HUES64 (cell line): ENCODE measurements at regions not wholly inside any gene's neighbourhood (a gene's known extent, or its start where the extent isn't known, plus 50 kb on each side); places are given as distances from the start of the nearest gene placed in this dataset.

Experiments used
- H3K27ac ChIP-seq: 2 replicates; pipeline ENCODE4 v1.7.0; 2013; ENCODE audit warnings: low read depth, low read length, inconsistent platforms
- H3K27me3 ChIP-seq: 2 replicates; pipeline ENCODE4 v1.6.1; 2013; ENCODE audit warnings: mild to moderate bottlenecking, low read length; ENCODE audit not compliant: insufficient read depth
- H3K36me3 ChIP-seq: 2 replicates; pipeline ENCODE4 v1.6.1; 2013; ENCODE audit warnings: mild to moderate bottlenecking, low read length; ENCODE audit not compliant: insufficient read depth
- H3K4me1 ChIP-seq: 2 replicates; pipeline ENCODE4 v1.6.1; 2013; ENCODE audit warnings: mild to moderate bottlenecking, low read length, moderate library complexity; ENCODE audit not compliant: insufficient read depth
- H3K4me3 ChIP-seq: 2 replicates; pipeline ENCODE4 v1.5.1; 2013; ENCODE audit warnings: mild to moderate bottlenecking, low read length, moderate library complexity
- H3K9ac ChIP-seq: 2 replicates; pipeline ENCODE4 v1.6.1; 2013; ENCODE audit warnings: mild to moderate bottlenecking, low read depth, low read length
- H3K9me3 ChIP-seq: 2 replicates; pipeline ENCODE4 v1.6.1; 2013; ENCODE audit warnings: low read depth, low read length; ENCODE audit not compliant: insufficient read depth
- whole genome bisulfite sequencing: fragments of 150-250, 120-280 bp; methylation state at CpG from one replicate; pipeline ENCODE4 v1.1.7; 2013; ENCODE audit warnings: missing lambda C conversion rate; 5-methylcytosine and 5-hydroxymethylcytosine counted together

GRCh38 chr6:104159045-104159618 is 700.6 kb downstream of the HACE1 start:
- H3K36me3 ChIP-seq = no peaks in the 10 kb centered on the region
- H3K27me3 ChIP-seq = no peaks in the 10 kb centered on the region
- no peak overlapping the region for H3K27ac ChIP-seq
- H3K9me3 ChIP-seq = no peaks in the 10 kb centered on the region
- H3K4me3 ChIP-seq = no peak overlapping the region
- no peaks in the 10 kb centered on the region for H3K4me1 ChIP-seq
- 93% methylated on average over 1 of the region's 2 CpGs for WGBS
- H3K9ac ChIP-seq = no peak overlapping the region

- no peak overlapping the region for H3K27ac ChIP-seq
- peaks cover 18% of the 10 kb centered on the region for H3K9me3 ChIP-seq
- H3K36me3 ChIP-seq = no peaks in the 10 kb centered on the region
- 98% methylated on average over 3 of the region's 3 CpGs for WGBS
- H3K27me3 ChIP-seq = no peaks in the 10 kb centered on the region
- no peak overlapping the region for H3K9ac ChIP-seq
- H3K4me1 ChIP-seq = no peaks in the 10 kb centered on the region
- no peak overlapping the region for H3K4me3 ChIP-seq
Observed at GRCh38 chr6:104143757-104144156, 716.0 kb downstream of the HACE1 start.

- WGBS = 100% methylated on average over 1 of the region's 1 CpG
- Histone ChIP-seq H3K27ac (no peak overlapping the region), H3K4me1 (no peaks in the 10 kb centered on the region), H3K9ac (no peak overlapping the region), H3K27me3 (no peaks in the 10 kb centered on the region), H3K36me3 (no peaks in the 10 kb centered on the region), H3K4me3 (no peak overlapping the region), H3K9me3 (peaks cover 12% of the 10 kb centered on the region)
Observed at GRCh38 chr6:104134876-104135275, 724.8 kb downstream of the HACE1 start.

- no peak overlapping the region for H3K27ac ChIP-seq
- no peaks in the 10 kb centered on the region for H3K4me1 ChIP-seq
- H3K27me3 ChIP-seq = no peaks in the 10 kb centered on the region
- no peaks in the 10 kb centered on the region for H3K9me3 ChIP-seq
- no peak overlapping the region for H3K4me3 ChIP-seq
- H3K36me3 ChIP-seq = no peaks in the 10 kb centered on the region
- H3K9ac ChIP-seq = no peak overlapping the region
Observed at GRCh38 chr6:104130343-104130742, 729.4 kb downstream of the HACE1 start.

- no peaks in the 10 kb centered on the region for H3K27me3 ChIP-seq
- H3K9me3 ChIP-seq = peaks cover 3% of the 10 kb centered on the region; the same call in 1 of the 2 replicates
- 95% methylated on average over 3 of the region's 3 CpGs for WGBS
- no peak overlapping the region for H3K4me3 ChIP-seq
- H3K27ac ChIP-seq = no peak overlapping the region
- H3K4me1 ChIP-seq = no peaks in the 10 kb centered on the region; the same call in 1 of the 2 replicates
- no peak overlapping the region for H3K9ac ChIP-seq
- no peaks in the 10 kb centered on the region for H3K36me3 ChIP-seq
Observed at GRCh38 chr6:104126315-104127005, 733.3 kb downstream of the HACE1 start.

GRCh38 chr6:104123227-104123626 is 736.5 kb downstream of the HACE1 start:
- Histone ChIP-seq H3K27ac (peak overlapping the region; percentile 76; the same call in 1 of the 2 replicates), H3K9ac (no peak overlapping the region)
- WGBS = 90% methylated on average over 1 of the region's 1 CpG

GRCh38 chr6:104118274-104118673 is 741.4 kb downstream of the HACE1 start:
- Histone ChIP-seq H3K4me1 (no peaks in the 10 kb centered on the region; the same call in 1 of the 2 replicates), H3K36me3 (no peaks in the 10 kb centered on the region), H3K27me3 (no peaks in the 10 kb centered on the region), H3K4me3 (no peak overlapping the region), H3K9ac (no peak overlapping the region), H3K27ac (no peak overlapping the region), H3K9me3 (peaks cover 3% of the 10 kb centered on the region; the same call in 1 of the 2 replicates)
- 89% methylated on average over 4 of the region's 4 CpGs for WGBS

More at GRCh38 chr6:104123227-104123626, 736.5 kb downstream of the HACE1 start:
- H3K9me3 ChIP-seq = peaks cover 3% of the 10 kb centered on the region; the same call in 1 of the 2 replicates
- H3K27me3 ChIP-seq = no peaks in the 10 kb centered on the region
- H3K4me1 ChIP-seq = no peaks in the 10 kb centered on the region; the same call in 1 of the 2 replicates
- no peaks in the 10 kb centered on the region for H3K36me3 ChIP-seq
- H3K4me3 ChIP-seq = no peak overlapping the region

- Histone ChIP-seq H3K9ac (no peak overlapping the region), H3K36me3 (no peaks in the 10 kb centered on the region), H3K27ac (no peak overlapping the region), H3K4me3 (no peak overlapping the region), H3K27me3 (no peaks in the 10 kb centered on the region), H3K4me1 (no peaks in the 10 kb centered on the region), H3K9me3 (no peaks in the 10 kb centered on the region)
- WGBS = no CpG with 5 or more reads among the region's 2 CpGs
Observed at GRCh38 chr6:104109806-104110205, 749.9 kb downstream of the HACE1 start.

GRCh38 chr6:104108634-104109033 is 751.1 kb downstream of the HACE1 start:
- H3K4me1 ChIP-seq = no peaks in the 10 kb centered on the region
- no peaks in the 10 kb centered on the region for H3K9me3 ChIP-seq
- H3K9ac ChIP-seq = no peak overlapping the region
- no peaks in the 10 kb centered on the region for H3K27me3 ChIP-seq
- H3K27ac ChIP-seq = no peak overlapping the region
- no peak overlapping the region for H3K4me3 ChIP-seq
- no peaks in the 10 kb centered on the region for H3K36me3 ChIP-seq

GRCh38 chr6:104095661-104096416 is 763.9 kb downstream of the HACE1 start:
- Histone ChIP-seq H3K9me3 (no peaks in the 10 kb centered on the region), H3K4me1 (no peaks in the 10 kb centered on the region), H3K4me3 (no peak overlapping the region), H3K36me3 (no peaks in the 10 kb centered on the region), H3K27me3 (no peaks in the 10 kb centered on the region), H3K27ac (no peak overlapping the region), H3K9ac (no peak overlapping the region)
- 97% methylated on average over 6 of the region's 6 CpGs for WGBS

- H3K4me3 ChIP-seq = no peak overlapping the region
- no peaks in the 10 kb centered on the region for H3K36me3 ChIP-seq
- no peak overlapping the region for H3K9ac ChIP-seq
- H3K27me3 ChIP-seq = no peaks in the 10 kb centered on the region
- WGBS = 92% methylated on average over 1 of the region's 1 CpG
- no peak overlapping the region for H3K27ac ChIP-seq
- no peaks in the 10 kb centered on the region for H3K4me1 ChIP-seq
- H3K9me3 ChIP-seq = no peaks in the 10 kb centered on the region
Observed at GRCh38 chr6:104087765-104088164, 772.0 kb downstream of the HACE1 start.
